Neuronal stem cell (in vitro differentiated cells): ENCODE measurements at regions not wholly inside any gene's neighbourhood (a gene's known extent, or its start where the extent isn't known, plus 50 kb on each side); places are given as distances from the start of the nearest gene placed in this dataset.
"Not testable (repeated sequence)": the region's sequence is repeated elsewhere in the genome, so short reads cannot be mapped to it uniquely, and the experiment has no call there.

ENCODE experiments used
- DNase-seq: peaks from one replicate; pipeline ENCODE4 v3.0.0-alpha.2; 2013; ENCODE audit warnings: low spot score
- H2AFZ ChIP-seq: one replicate; pipeline ENCODE4 v1.6.1; 2013; ENCODE audit warnings: mild to moderate bottlenecking, low read length, inconsistent platforms
- H2AK5ac ChIP-seq: 2 replicates; pipeline ENCODE4 v1.6.1; 2013; ENCODE audit warnings: low read depth, mild to moderate bottlenecking, inconsistent platforms, low read length, moderate library complexity, mixed read lengths
- H2BK120ac ChIP-seq: 2 replicates; pipeline ENCODE4 v1.6.1; 2013; ENCODE audit warnings: low read depth, mild to moderate bottlenecking, inconsistent platforms, low read length, moderate library complexity, mixed read lengths
- H2BK12ac ChIP-seq: one replicate; pipeline ENCODE4 v1.6.1; 2013; ENCODE audit warnings: low read length, inconsistent platforms
- H2BK15ac ChIP-seq: 2 replicates; pipeline ENCODE4 v1.6.1; 2013; ENCODE audit warnings: mild to moderate bottlenecking, low read length, inconsistent platforms, mixed read lengths
- H2BK5ac ChIP-seq: one replicate; pipeline ENCODE4 v1.6.1; 2013; ENCODE audit warnings: inconsistent platforms, mild to moderate bottlenecking, low read length, moderate library complexity
- H3K14ac ChIP-seq: one replicate; pipeline ENCODE4 v1.6.1; 2013; ENCODE audit warnings: low read length, inconsistent platforms
- H3K18ac ChIP-seq: 2 replicates; pipeline ENCODE4 v1.6.1; 2013; ENCODE audit warnings: low read length, inconsistent platforms
- H3K23ac ChIP-seq: 2 replicates; pipeline ENCODE4 v1.6.1; 2013; ENCODE audit warnings: low read depth, mild to moderate bottlenecking, mixed read lengths, low read length, inconsistent platforms; ENCODE audit not compliant: poor library complexity
- H3K27ac ChIP-seq: replicated peaks from 3 replicates; pipeline ENCODE4 v1.5.1; 2013; ENCODE audit warnings: low read length, inconsistent platforms
- H3K27me3 ChIP-seq, 3 experiments: 2 replicates each; pipeline ENCODE4 v1.6.1; 2013; ENCODE audit warnings: low read length in 3 of 3, mild to moderate bottlenecking in 2 of 3, inconsistent platforms in 1 of 3, low read depth in 1 of 3, mixed read lengths in 1 of 3, moderate library complexity in 1 of 3; ENCODE audit not compliant: control insufficient read depth in 3 of 3, insufficient read depth in 3 of 3
- H3K36me3 ChIP-seq, 2 donors: replicated peaks in 1 of 2; 2 replicates each; pipeline ENCODE4 v1.6.1; 2013; ENCODE audit warnings: low read length in 2 of 2; ENCODE audit not compliant: control insufficient read depth in 2 of 2, insufficient read depth in 2 of 2
- H3K4ac ChIP-seq: 2 replicates; pipeline ENCODE4 v1.6.1; 2013; ENCODE audit warnings: inconsistent platforms, mild to moderate bottlenecking, low read length, moderate library complexity
- H3K4me1 ChIP-seq, 2 donors: 1 replicate in 1 of 2; 2 replicates in 1 of 2; pipeline ENCODE4 v1.6.1; 2013; ENCODE audit warnings: low read length in 2 of 2, low read depth in 1 of 2; ENCODE audit not compliant: control insufficient read depth in 2 of 2, insufficient read depth in 1 of 2
- H3K4me2 ChIP-seq: one replicate; pipeline ENCODE4 v1.6.1; 2013; ENCODE audit warnings: mild to moderate bottlenecking, low read length, inconsistent platforms; ENCODE audit not compliant: insufficient read depth, poor library complexity, severe bottlenecking
- H3K4me3 ChIP-seq, 2 donors: 2 replicates each; pipeline ENCODE4 v1.5.1; 2013; ENCODE audit warnings: low read length in 2 of 2, mild to moderate bottlenecking in 2 of 2, inconsistent platforms in 1 of 2, moderate library complexity in 1 of 2
- H3K79me1 ChIP-seq: one replicate; pipeline ENCODE4 v1.6.1; 2013; ENCODE audit warnings: low read depth, mild to moderate bottlenecking, inconsistent platforms, low read length, moderate library complexity
- H3K9ac ChIP-seq: one replicate; pipeline ENCODE4 v1.6.1; 2013; ENCODE audit warnings: mild to moderate bottlenecking, low read depth, low read length, inconsistent platforms; ENCODE audit not compliant: poor library complexity
- H3K9me3 ChIP-seq, 2 donors: replicated peaks in 1 of 2; 2 replicates each; pipeline versions ENCODE3 to v1.6.1; 2013; ENCODE audit warnings: low read length in 2 of 2, mild to moderate bottlenecking in 2 of 2, inconsistent platforms in 1 of 2, low read depth in 1 of 2, mixed read lengths in 1 of 2, moderate library complexity in 1 of 2; ENCODE audit not compliant: control insufficient read depth in 2 of 2, insufficient read depth in 1 of 2
- H4K8ac ChIP-seq: one replicate; pipeline ENCODE4 v1.6.1; 2013; ENCODE audit warnings: low read depth, mild to moderate bottlenecking, inconsistent platforms, low read length, moderate library complexity
- H4K91ac ChIP-seq: one replicate; pipeline ENCODE4 v1.6.1; 2013; ENCODE audit warnings: low read length, low read depth, mild to moderate bottlenecking, inconsistent platforms; ENCODE audit not compliant: poor library complexity
- WGBS, 2 donors: extraction: QIAGEN DNeasy Blood & Tissue Kit; methylation state at CpG; one replicate each; pipeline ENCODE4 v1.1.7; 2013; ENCODE audit warnings: missing lambda C conversion rate in 2 of 2, mixed read lengths in 1 of 2; ENCODE audit not compliant: insufficient read length in 2 of 2, insufficient replicate concordance in 1 of 2; ENCODE audit errors: extremely low coverage in 2 of 2; 5-methylcytosine and 5-hydroxymethylcytosine counted together

GRCh38 chr15:26244782-26245181 lies 381.7 kb upstream of the ATP10A start:
- not testable (repeated sequence) for DNase-seq, H3K4me1 ChIP-seq, H3K14ac ChIP-seq, H3K9me3 ChIP-seq, H4K91ac ChIP-seq, H3K4ac ChIP-seq, H2BK15ac ChIP-seq, H3K4me3 ChIP-seq, H2AFZ ChIP-seq, H2BK120ac ChIP-seq, H3K27ac ChIP-seq, H3K79me1 ChIP-seq, H2BK12ac ChIP-seq, H3K36me3 ChIP-seq, H2AK5ac ChIP-seq, H3K4me2 ChIP-seq, H3K9ac ChIP-seq, H3K27me3 ChIP-seq, H3K18ac ChIP-seq, H3K23ac ChIP-seq, H2BK5ac ChIP-seq, H4K8ac ChIP-seq
- no CpG with 5 or more reads among the region's 11 CpGs for WGBS, 2 donors

DNA sequence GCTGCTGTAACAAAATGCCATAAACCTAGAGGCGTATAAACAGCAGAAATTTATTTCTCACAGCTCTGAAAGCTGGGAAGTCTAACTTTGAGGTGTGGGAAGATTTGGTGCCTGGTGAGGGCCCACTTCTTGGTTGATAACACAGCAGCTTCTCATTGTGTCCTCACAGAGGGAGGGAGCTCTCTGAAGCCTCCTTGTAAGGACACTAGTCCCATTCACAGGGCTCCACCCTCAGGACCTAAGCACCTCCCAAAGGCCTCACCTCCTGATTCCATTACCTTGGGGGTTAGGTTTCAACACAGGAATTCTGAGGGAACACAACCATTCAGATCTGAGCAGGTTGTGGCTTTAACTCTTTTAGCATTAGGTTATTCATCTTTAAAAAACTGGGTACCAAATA lies 380.3 kb upstream of the ATP10A start:
- H2AFZ ChIP-seq, result no peak overlapping the region
- H3K4me2 ChIP-seq, result no peak overlapping the region
- no peak overlapping the region for H2BK5ac ChIP-seq
- no peak overlapping the region for H3K23ac ChIP-seq
- no peak overlapping the region for H3K14ac ChIP-seq
- H4K91ac ChIP-seq, result no peak overlapping the region
- no peak overlapping the region for H3K27ac ChIP-seq
- WGBS, 2 donors, result no CpG with 5 or more reads among the region's 1 CpG
- no peaks in the 10 kb centered on the region for H3K27me3 ChIP-seq
- H3K9ac ChIP-seq, result no peak overlapping the region
- H3K4me3 ChIP-seq, result no peak overlapping the region
- no peak for DNase-seq
- H3K4ac ChIP-seq, result no peak overlapping the region
- no peak overlapping the region for H2BK15ac ChIP-seq
- H3K79me1 ChIP-seq, result no peaks in the 10 kb centered on the region
- no peak overlapping the region for H2BK120ac ChIP-seq
- no peaks in the 10 kb centered on the region for H3K9me3 ChIP-seq
- H3K18ac ChIP-seq, result no peak overlapping the region
- no peaks in the 10 kb centered on the region for H3K36me3 ChIP-seq
- H2BK12ac ChIP-seq, result no peak overlapping the region
- H3K4me1 ChIP-seq, result no peaks in the 10 kb centered on the region
- no peak overlapping the region for H4K8ac ChIP-seq
- no peak overlapping the region for H2AK5ac ChIP-seq

GRCh38 chr15:26242565-26243071 lies 379.5 kb upstream of the ATP10A start:
- H2BK12ac ChIP-seq, result no peak overlapping the region
- no peak overlapping the region for H2AK5ac ChIP-seq
- no peak overlapping the region for H2BK5ac ChIP-seq
- no CpG with 5 or more reads among the region's 9 CpGs for WGBS, 2 donors
- H3K9ac ChIP-seq, result no peak overlapping the region
- H2BK120ac ChIP-seq, result no peak overlapping the region
- H3K27me3 ChIP-seq, result no peaks in the 10 kb centered on the region
- H2AFZ ChIP-seq, result peak overlapping the region; percentile 5
- H3K4me1 ChIP-seq, result no peaks in the 10 kb centered on the region
- H3K9me3 ChIP-seq, result no peaks in the 10 kb centered on the region
- H2BK15ac ChIP-seq, result no peak overlapping the region
- H3K4ac ChIP-seq, result no peak overlapping the region
- no peak overlapping the region for H4K91ac ChIP-seq
- H3K18ac ChIP-seq, result no peak overlapping the region
- no peak overlapping the region for H3K4me2 ChIP-seq
- DNase-seq, result no peak
- H3K14ac ChIP-seq, result no peak overlapping the region
- H4K8ac ChIP-seq, result no peak overlapping the region
- H3K27ac ChIP-seq, result no peak overlapping the region
- no peak overlapping the region for H3K4me3 ChIP-seq
- H3K23ac ChIP-seq, result no peak overlapping the region
- H3K36me3 ChIP-seq, result no peaks in the 10 kb centered on the region
- H3K79me1 ChIP-seq, result no peaks in the 10 kb centered on the region

DNA sequence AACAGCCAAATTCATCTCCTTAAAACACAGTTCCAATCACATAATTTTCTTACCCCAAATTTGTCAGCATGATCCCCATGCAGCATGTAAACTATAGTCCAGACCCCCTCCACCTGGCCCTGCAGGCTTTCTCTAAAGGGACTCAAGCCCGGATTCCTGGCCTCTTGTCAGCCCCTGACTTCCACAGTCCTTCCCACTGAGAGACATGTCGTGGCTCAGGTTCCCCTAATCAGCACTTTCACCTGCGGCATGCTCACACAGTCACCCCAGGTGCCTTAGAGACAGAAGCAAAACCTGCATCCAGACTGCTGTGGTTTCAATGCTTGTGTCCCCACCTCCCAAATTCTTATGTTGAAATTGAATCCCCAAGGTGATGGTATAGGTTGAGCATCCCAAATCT lies 372.7 kb upstream of the ATP10A start:
- no peak overlapping the region for H3K4me3 ChIP-seq
- no peak overlapping the region for H4K91ac ChIP-seq
- DNase-seq, result no peak
- H2BK5ac ChIP-seq, result peak overlapping the region; percentile 8
- H3K23ac ChIP-seq, result no peak overlapping the region
- H3K36me3 ChIP-seq, result no peaks in the 10 kb centered on the region
- peak overlapping the region; percentile 34 for H3K4me2 ChIP-seq
- no peak overlapping the region for H2AK5ac ChIP-seq
- H2BK12ac ChIP-seq, result no peak overlapping the region
- no peak overlapping the region for H2BK15ac ChIP-seq
- peak overlapping the region; percentile 4 for H3K18ac ChIP-seq
- no CpG with 5 or more reads among the region's 3 CpGs for WGBS, 2 donors
- no peaks in the 10 kb centered on the region for H3K27me3 ChIP-seq
- no peaks in the 10 kb centered on the region for H3K9me3 ChIP-seq
- H3K27ac ChIP-seq, result peak overlapping the region; percentile 83
- no peak overlapping the region for H3K4ac ChIP-seq
- no peak overlapping the region for H3K14ac ChIP-seq
- no peak overlapping the region for H2BK120ac ChIP-seq
- H3K9ac ChIP-seq, result no peak overlapping the region
- no peaks in the 10 kb centered on the region for H3K79me1 ChIP-seq
- H2AFZ ChIP-seq, result no peak overlapping the region
- H4K8ac ChIP-seq, result no peak overlapping the region
- peaks cover 6 to 27% of the 10 kb centered on the region in 2 donors for H3K4me1 ChIP-seq
